ENCODE measurements at regions not wholly inside any gene's neighbourhood (a gene's known extent, or its start where the extent isn't known, plus 50 kb on each side); places are given as distances from the start of the nearest gene placed in this dataset.

DNA sequence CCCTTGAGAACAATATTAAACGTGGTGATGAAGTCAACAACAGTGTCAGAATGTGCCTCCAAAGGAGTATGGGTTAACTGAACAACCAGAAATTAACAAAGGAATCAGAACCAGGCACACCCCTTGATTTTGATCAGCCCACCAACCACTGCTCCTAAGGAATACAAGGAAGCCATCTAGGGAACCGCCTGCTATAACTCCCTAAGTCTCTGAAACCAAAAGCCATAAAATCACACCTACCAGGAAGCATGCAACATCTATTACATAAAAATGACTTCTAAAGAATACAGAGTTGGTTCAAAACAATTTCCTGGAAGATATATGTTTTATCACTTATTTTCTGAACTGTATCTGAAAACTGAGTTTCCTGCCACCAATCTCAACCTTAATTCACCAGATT lies 360.0 kb downstream of the EPHA4 start:
- H3K4me3 ChIP-seq (ENCODE audit: low read depth, low read length) = no peak overlapping the region
- TF ChIP-seq, protein P1, sequence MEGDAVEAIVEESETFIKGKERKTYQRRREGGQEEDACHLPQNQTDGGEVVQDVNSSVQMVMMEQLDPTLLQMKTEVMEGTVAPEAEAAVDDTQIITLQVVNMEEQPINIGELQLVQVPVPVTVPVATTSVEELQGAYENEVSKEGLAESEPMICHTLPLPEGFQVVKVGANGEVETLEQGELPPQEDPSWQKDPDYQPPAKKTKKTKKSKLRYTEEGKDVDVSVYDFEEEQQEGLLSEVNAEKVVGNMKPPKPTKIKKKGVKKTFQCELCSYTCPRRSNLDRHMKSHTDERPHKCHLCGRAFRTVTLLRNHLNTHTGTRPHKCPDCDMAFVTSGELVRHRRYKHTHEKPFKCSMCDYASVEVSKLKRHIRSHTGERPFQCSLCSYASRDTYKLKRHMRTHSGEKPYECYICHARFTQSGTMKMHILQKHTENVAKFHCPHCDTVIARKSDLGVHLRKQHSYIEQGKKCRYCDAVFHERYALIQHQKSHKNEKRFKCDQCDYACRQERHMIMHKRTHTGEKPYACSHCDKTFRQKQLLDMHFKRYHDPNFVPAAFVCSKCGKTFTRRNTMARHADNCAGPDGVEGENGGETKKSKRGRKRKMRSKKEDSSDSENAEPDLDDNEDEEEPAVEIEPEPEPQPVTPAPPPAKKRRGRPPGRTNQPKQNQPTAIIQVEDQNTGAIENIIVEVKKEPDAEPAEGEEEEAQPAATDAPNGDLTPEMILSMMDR (conservative IDR thresholded peaks at IDR 0.05; ENCODE audit: low read depth, low read length) = no peak
- no peak for DNase-seq (ENCODE audit: low read depth)

DNA sequence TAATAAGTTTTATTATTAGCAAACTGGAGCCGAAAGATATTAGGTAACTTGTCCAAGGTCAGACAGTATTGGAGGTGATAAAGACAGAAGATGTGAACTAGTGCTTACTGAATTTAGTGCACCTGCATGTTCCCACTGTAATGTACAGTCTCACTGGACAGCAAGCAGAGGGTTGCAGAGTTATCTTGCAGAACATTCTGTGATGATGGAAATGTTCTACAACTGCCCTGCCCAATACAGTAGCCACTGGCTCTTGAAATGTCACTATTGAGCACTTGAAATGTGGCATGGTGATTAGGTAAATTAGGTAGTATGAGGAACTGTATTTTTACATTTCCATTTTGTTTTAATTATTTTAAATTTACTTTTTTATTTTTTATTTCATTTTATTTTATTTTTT lies 356.6 kb downstream of the EPHA4 start:
- TF ChIP-seq, protein P1 (conservative IDR thresholded peaks at IDR 0.05; ENCODE audit: low read depth, low read length) = no peak
- no peak overlapping the region for H3K4me3 ChIP-seq (ENCODE audit: low read depth, low read length)
- DNase-seq (ENCODE audit: low read depth) = no peak

GRCh38 chr2:221216636-221217035 lies 355.5 kb downstream of the EPHA4 start:
- no peak for DNase-seq (ENCODE audit: low read depth)
- TF ChIP-seq, protein P1 (conservative IDR thresholded peaks at IDR 0.05; ENCODE audit: low read depth, low read length) = no peak
- no peak overlapping the region for H3K4me3 ChIP-seq (ENCODE audit: low read depth, low read length)

- TF ChIP-seq, protein P1 (conservative IDR thresholded peaks at IDR 0.05; ENCODE audit: low read depth, low read length) = no peak
- no peak for DNase-seq (ENCODE audit: low read depth)
- no peak overlapping the region for H3K4me3 ChIP-seq (ENCODE audit: low read depth, low read length)
Observed at GRCh38 chr2:221225752-221226151, 346.4 kb downstream of the EPHA4 start.

GRCh38 chr2:221228214-221228769 lies 343.8 kb downstream of the EPHA4 start:
- H3K4me3 ChIP-seq (ENCODE audit: low read depth, low read length) = no peak overlapping the region
- TF ChIP-seq, protein P1 (conservative IDR thresholded peaks at IDR 0.05; ENCODE audit: low read depth, low read length) = no peak
- no peak for DNase-seq (ENCODE audit: low read depth)

DNA sequence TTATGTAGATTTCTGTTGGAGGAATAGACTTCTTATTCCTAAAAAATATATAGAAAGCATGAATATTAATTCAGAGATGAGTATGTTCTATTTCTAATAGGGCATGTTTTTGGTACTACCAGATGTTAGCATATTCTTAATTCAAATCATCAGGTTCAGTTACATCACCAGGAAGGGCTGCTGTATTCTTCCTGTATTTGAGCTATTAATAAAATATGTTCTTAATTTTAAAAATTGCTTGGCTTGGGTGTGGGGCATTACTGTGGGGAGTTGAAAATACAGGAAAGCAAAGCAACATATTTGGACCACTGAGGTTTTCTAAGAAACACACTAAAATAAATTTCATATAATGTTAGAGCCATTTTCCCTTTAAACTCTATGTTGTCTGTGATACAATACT lies 343.0 kb downstream of the EPHA4 start:
- TF ChIP-seq, protein P1 (conservative IDR thresholded peaks at IDR 0.05; ENCODE audit: low read depth, low read length) = no peak
- H3K4me3 ChIP-seq (ENCODE audit: low read depth, low read length) = no peak overlapping the region

DNA sequence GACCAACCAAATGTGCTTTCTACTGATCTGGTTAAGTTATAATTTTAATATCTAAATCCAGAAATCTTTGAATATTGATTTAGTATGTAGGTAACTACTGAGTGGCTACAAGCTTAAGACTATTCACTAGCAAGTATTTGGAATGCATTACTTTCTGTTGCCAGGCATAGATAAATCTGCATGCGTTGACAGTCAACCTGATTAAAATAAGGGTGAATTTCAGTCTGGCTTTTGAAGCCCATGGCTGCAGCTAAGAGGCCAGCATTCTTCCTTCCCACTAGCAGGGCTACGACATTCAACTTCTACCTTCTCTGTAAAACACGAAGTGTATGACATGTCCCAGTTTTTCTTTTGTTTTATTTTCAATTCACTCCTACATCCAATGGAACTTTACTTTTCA lies 340.6 kb downstream of the EPHA4 start:
- TF ChIP-seq, protein P1 (conservative IDR thresholded peaks at IDR 0.05; ENCODE audit: low read depth, low read length) = no peak
- DNase-seq (ENCODE audit: low read depth) = no peak
- H3K4me3 ChIP-seq (ENCODE audit: low read depth, low read length) = no peak overlapping the region

More for the DNA sequence above, 343.0 kb downstream of the EPHA4 start:
- DNase-seq (ENCODE audit: low read depth) = no peak

Measured in choroid plexus epithelial cell (primary cell).